GM18909 (cell line): ENCODE measurements at regions not wholly inside any gene's neighbourhood (a gene's known extent, or its start where the extent isn't known, plus 50 kb on each side); places are given as distances from the start of the nearest gene placed in this dataset.
"Not testable (repeated sequence)": the region's sequence is repeated elsewhere in the genome, so short reads cannot be mapped to it uniquely, and the experiment has no call there.

Experiments
- ATAC-seq: cut with Tn5 transposase; IDR thresholded peaks from one replicate; pipeline ENCODE4 v1.9.1; 2021; ENCODE audit warnings: mild to moderate bottlenecking; ENCODE audit not compliant: unreplicated experiment, poor library complexity

GRCh38 chr3:75372964-75373363, 291.2 kb upstream of the FRG2C start:
- ATAC-seq: not testable (repeated sequence)

GRCh38 chr3:75379840-75380239, 284.3 kb upstream of the FRG2C start:
- not testable (repeated sequence) for ATAC-seq

GRCh38 chr3:75380276-75380771, 283.8 kb upstream of the FRG2C start:
- ATAC-seq: no peak

GRCh38 chr3:75384016-75384415, 280.1 kb upstream of the FRG2C start:
- not testable (repeated sequence) for ATAC-seq

GRCh38 chr3:75388486-75389124, 275.5 kb upstream of the FRG2C start:
- not testable (repeated sequence) for ATAC-seq

GRCh38 chr3:75393288-75393694, 270.8 kb upstream of the FRG2C start:
- ATAC-seq: not testable (repeated sequence)

GRCh38 chr3:75394102-75394501, 270.0 kb upstream of the FRG2C start:
- ATAC-seq: not testable (repeated sequence)

DNA sequence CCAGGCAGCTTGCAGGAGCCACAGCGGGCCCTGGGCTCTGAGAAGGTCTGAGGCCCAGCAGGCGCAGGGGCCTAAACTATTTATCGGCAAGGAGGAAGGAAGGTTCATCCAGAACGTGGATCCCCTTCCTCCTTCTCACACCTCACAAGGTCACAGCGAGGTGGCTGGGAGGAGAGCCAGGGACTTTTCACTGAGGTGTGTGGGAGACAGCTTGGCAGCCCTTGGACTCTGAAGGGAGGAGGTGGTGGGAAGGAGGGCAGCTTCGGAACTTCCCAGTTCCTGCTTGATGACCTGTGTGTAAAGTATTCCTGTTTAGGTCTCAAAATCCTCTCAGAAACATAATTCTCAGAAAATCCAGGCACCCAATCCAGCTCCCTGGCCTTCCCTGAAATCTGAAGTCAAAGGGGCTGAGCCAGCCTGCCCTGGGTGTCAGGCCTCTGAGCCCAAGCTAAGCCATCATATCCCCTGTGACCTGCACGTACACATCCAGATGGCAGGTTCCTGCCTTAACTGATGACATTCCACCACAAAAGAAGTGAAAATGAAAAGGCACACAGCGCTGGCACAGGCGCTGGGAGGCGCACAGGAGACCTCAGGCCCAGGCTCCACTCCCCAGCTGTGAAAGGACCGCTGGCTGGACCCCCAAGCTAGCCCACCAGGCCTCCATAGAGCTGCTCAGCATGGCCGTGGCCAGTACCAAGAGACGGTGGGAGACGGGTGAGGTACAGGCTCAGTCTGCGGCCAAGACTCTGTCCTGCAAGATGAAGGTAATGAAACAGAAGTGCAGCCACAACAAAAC, 269.4 kb upstream of the FRG2C start:
- not testable (repeated sequence) for ATAC-seq

DNA sequence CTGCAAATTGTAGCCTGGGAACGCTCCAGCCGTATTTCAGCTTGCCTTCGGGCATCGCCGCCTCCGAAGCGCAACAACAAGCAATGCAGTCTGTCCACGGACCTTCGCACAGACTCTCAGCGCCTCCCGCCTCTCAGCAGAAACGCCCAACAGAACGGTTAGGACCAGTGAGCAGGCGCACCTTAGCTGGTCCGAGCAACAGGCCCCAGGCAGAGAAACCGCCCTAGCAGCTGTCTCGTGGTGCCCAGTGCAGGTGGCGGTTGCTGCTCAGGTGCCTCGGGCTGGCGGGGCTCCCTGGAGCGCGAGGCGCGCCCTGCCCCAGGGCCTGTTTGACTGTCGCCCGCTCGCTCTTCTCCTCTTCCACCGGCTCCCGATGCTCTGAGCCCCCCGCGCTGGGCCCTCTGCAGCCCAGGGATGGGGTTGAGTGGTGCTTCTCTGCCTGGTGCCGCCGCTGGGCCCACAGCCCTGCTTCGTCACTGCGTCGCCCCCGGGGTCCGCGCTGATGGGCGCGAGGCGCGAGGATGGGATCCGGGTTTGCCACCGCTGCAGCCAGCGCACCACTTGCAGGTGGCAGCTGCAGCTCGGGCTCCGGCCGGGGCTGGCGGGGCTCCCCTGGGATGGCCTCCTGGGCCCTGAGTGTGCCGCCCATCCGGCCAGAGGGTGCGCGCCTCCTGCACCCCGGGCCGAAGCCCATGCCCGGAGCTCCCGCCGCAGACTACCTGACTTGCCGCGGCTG, 268.4 kb upstream of the FRG2C start:
- no peak for ATAC-seq

DNA sequence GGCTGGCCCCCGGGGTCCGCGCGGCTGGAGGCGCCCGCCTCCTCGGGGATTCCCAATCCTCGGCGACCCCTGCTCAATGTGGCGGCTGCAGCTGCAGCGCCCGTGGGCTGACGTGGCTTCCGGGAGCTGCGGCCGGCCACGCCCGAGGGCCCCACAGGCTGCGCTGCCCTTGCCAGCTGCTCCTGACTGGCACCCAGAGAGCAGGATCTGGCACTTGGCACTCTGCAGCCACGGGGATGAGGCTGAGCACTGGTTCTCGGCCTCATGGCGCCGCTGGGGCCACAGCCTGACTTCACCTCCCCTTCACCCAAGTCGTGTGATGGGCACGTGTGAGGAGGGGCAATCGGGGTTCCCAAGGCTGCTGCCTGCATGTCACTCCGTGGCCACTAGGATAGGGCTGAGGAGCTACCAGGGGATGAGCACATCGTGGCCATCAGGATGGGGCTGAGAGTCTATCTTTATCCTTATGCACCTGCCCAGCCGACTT, 267.8 kb upstream of the FRG2C start:
- no peak for ATAC-seq

DNA sequence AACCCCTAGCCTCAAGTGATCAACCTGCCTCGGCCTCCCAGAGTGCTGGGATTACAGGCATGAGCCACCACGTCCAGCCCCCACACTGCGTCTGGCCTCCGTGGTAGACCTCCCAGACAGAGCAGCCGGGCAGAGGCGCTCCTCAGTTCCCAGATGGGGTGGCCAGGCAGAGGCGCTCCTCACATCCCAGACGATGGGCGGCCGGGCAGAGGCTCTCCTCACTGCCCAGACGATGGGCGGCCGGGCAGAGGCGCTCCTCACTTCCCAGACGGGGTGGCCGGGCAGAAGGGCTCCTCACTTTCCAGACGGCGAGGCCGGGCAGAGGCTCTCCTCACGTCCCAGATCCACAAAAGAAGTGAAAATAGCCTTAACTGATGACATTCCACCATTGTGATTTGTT, 266.6 kb upstream of the FRG2C start:
- ATAC-seq: not testable (repeated sequence)

- ATAC-seq: not testable (repeated sequence)
Measured at GRCh38 chr3:75422101-75422945, 241.8 kb upstream of the FRG2C start.

DNA sequence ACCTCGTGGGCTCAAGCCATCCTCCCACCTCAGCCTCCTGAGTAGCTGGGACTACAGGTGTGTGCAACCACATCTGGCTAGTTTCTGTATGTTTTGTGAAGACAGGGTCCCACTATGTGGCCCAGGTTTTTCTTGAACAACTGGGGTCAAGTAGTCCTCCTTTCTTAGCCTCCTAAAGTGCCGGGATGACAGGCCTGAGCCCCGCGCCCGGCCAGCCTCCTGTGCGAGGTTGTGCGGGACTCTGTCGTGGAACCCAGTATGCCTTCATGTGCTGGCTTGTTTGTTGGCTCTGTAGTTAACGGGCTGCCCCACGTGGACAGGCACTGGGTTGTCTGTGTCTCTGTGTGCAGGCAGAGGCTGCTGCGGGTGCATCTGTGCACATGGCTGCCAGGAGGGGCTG, 238.7 kb upstream of the FRG2C start:
- not testable (repeated sequence) for ATAC-seq

DNA sequence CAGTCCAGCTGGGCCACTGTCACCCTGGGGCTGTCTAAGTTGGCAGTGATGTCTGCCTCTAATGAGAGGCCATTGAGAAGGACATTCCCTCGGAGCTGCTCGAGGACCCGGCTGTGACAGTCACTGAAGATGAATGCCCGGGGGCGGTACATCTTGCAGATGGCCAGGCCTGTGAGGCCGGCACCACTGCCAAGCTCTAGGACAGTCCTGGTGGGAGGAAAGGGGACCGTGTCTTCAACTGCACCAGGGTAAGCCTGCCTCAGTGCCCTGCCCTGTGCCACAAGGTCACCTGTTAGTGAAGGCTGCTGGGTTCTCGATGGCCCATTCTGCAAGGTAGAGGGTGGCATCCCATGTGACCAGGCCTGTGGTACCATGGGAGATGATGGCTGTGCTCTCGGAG, 236.6 kb upstream of the FRG2C start:
- ATAC-seq: not testable (repeated sequence)

- ATAC-seq: not testable (repeated sequence)
Measured at GRCh38 chr3:75427906-75428305, 236.2 kb upstream of the FRG2C start.

DNA sequence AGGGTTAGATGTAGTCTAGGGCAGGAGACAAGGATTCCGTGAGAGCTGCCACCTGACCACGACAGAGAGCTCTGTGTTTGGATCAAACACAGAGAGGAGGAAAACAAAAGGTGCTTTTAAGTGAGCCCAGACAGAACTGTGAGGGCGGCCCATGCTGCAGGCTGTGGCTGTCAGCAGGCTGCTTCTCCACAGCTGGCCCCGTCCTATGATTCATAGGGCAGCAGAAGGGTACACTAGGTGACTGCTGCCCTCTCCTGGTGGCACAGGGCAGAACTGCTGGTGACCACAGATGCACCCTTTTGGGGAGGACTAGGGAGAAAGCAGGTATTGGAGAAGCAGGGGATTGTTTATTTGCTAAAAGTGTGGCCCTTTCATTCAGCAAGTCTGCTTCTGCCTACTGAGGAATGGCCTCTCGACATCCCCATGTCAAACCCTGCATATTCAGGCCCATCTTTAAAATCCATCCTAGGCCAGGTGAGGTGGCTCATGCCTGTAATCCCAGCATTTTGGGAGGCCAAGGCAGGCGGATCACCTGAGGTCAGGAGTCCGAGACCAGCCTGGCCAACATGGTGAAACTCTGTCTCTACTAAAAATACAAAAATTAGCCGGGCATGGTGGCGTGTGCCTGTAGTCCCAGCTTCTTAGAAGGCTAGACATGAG, 234.4 kb upstream of the FRG2C start:
- not testable (repeated sequence) for ATAC-seq

GRCh38 chr3:75430406-75430805, 233.7 kb upstream of the FRG2C start:
- ATAC-seq: not testable (repeated sequence)

GRCh38 chr3:75431120-75431519, 233.0 kb upstream of the FRG2C start:
- not testable (repeated sequence) for ATAC-seq

- not testable (repeated sequence) for ATAC-seq
Measured at GRCh38 chr3:75432466-75432865, 231.7 kb upstream of the FRG2C start.
